ENCODE measurements at regions not wholly inside any gene's neighbourhood (a gene's known extent, or its start where the extent isn't known, plus 50 kb on each side); places are given as distances from the start of the nearest gene placed in this dataset.

DNA sequence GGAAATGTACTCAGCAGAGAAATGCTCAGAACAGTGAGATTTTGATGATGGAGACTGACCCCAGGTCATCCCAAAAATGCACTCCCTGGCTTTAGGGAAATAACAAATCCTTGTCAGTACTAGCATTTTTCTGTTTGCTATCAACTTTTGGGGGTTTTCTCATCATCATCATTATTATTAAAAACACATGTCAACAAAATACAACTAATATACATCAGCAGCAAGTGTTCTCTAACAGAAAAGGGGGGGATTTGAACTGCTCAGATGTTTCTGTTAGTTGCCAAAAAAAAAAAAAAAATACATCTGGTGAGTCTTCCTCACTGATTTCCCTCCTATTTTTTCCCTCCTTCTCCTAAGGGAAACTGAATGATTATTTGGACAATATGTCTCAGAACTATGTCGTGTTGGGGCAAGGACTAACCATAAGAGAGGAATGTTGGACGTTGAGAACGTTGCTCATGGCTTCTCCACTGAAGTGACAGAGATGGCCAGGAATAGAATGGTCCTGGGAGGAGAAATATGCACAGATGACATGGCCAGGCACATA, 230.0 kb upstream of the MCTP2 start:
- no peak for DNase-seq

DNA sequence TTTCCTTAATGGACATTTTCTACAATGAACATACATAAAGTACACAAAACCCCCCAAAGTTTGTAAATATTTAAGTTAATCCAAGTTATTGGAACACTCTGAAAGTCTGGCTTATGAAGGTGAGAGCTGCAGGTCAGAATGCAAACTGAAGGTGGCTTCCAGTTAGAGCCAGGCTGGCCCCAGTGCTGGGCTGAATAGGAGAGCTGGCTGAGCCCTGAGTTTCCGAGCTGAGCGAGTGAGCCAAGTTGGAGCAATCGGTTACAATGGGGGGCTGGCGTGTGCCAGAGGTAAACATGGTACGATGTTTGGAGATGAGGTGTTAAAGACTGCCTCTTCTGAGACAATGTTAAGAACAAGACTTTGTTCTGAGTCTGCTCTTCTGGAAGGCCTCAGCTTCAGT, 230.8 kb upstream of the MCTP2 start:
- no peak for DNase-seq

DNA sequence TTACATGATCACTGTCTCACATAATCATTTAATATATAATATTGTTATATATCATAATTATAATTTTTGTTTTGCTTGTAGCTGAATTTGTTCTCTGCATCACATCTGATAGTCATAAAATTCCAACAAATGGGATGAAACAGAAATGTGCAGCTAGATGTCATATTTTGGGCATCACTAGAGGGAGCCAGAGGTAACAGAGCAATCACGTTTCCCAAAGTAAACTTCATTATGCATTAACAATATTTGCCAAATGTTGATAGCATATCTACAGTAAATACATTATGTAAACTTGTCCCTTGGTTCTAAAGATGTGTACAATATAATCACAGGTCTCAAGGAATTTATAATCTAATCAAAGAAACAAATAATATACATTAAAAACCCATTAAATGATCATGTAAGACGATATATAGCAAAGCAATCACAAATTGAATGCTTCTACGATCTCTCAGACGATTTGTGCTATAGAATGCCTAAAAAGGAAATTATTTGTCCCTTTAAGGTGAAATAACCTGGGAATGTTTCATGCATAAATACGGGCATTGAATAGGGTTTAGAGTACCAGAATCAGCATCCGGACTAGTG, 234.2 kb upstream of the MCTP2 start:
- no peak for DNase-seq

DNA sequence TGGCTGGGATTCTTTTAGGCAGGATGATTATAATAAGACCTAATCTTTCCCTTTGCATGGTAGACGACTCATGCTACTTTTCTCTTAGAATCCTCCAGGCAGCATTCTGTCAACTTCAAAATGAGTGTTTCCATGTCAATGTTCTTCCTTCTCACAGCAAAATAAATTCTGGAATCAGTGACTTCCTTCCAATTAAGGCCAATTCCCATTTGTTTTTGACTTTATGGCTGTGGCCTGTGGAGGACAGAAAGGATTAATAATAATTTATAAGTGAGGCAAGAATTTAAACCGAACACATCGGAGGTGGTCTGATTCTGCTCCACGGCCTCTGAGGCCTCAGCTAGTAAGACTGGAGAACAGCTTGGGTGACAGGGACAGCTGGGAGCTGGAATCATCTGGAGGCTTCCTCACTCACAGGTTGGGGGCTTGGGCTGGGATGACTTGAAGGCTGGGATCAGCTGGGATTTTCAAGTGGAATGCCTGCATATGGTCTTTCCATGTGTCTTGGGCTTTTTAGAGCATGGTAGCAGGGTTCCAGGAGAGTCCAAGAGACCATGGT, 241.8 kb upstream of the MCTP2 start:
- DNase-seq = no peak

DNA sequence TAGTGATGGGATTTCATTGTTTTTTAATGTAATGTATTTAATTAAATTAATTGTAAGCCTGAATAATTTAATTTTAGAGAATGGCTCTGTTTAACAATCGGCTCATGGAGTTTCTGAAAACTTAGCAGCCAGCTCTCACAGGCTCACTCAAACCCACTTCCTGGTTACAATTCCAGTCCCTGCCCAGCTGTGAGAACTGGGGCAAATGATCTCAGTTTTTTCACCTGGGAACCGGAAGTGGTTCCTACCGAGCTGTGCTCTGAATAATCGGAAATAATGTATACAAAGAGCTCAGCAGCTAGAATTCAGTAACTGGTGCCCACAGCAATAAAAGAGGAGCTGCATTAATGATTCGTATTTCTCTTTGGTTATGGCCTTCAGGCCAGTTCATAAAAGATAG, 244.3 kb upstream of the MCTP2 start:
- no peak for DNase-seq

DNA sequence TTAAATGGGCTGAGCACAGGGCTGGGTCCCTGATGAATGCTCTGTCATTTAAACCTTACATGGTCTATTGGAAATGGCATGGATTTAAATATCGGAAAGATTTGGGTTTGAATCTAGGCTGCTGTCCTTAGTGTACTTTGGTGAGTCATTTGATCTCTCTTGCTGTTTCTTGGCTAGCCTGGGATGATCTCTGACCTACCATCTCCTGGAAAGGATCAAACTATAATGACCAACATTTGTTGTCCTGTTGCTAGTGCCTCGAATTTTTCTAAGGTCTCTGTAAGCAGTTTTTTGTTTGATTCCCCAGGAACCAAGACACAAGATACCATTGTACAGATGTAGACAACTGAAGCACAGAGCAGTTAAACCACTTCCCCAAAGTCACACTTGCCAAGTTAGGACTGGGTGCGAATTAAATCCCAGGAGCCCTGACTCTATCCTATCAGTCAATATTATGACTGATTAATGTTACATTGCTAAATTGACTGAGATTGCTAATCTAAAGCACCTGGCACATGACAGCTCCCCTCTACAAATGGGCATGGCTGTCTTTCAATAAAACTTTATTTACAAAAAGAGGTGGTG, 244.9 kb upstream of the MCTP2 start:
- DNase-seq = no peak

DNA sequence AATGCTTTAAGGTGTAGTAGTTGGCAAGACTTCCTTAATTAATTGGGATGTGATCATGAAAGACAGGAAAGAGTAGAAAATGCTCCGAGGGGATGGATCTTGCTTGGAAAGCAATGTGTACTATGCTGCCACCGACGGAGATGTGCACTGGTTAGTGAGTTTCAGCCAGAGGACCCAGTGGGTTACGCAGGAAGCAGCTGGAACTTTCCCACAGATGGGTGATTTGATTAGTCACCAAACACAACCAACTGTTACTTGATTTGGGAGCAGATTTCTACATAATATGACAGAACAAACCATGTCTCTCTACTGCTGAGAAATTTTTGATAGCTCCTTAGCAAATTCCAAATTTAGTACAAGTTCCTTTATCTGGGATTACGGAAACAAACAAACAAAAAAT, 245.4 kb upstream of the MCTP2 start:
- no peak for DNase-seq

DNA sequence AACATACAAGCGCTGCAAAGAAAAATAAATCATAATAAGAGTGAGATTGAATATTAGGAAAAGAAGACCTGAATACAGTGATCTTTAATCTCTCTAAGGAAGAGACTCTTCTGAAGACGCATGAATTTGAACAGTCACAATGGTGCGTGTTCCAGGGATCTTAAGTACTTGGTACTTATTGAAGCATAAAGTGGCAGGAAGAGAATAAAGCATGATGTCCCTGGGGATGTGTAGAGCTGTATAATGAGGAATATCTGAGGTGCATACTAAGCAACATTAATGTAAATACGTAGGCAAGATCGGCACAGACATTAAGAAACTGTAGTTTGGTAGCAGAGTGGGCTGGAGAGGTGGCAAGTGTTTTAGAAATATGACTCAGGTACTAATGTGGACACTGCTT, 246.2 kb upstream of the MCTP2 start:
- no peak for DNase-seq

DNA sequence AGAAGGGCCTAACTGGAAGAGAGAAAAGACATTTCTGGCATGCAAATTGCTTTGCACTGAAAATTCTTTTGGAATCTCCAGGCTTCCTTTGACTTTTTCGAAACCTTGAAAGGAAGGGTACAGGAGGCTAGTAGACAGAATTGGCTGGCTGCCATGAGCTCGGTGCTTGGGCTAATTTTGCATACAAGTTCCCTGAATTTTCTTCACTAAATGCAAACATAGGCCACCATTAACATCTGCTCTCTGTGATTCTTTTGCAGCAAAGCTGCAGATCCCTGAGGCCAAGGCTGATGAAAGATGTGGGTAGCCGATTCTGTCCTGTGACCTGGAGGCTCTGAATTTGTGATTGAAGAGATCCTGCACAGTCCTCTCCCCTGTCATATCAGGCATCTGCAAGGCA, 247.8 kb upstream of the MCTP2 start:
- DNase-seq = no peak

DNA sequence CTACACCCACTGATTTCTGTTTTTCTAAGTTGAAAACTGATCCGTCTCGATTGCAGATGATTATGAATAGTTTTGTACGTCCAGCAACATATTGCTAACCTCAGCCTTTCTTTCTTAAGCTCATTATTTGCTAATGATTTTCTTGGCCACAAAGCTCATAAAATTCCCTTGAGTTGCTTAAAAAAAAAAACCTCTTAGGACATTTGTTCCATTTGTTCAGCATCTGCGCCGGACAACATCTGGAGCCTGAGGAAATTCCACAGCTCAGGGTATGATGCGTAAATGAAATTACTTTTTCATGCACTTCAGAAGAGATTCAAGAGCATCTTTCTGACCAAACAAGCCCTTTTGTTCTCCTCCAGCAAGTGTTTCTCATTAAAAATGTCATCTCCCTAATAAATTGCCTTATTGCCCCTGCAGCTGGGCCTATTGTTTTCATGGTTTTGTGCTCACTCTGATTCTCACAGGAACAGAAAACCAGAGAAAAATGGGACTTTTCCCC, 249.1 kb upstream of the MCTP2 start:
- DNase-seq = no peak

DNA sequence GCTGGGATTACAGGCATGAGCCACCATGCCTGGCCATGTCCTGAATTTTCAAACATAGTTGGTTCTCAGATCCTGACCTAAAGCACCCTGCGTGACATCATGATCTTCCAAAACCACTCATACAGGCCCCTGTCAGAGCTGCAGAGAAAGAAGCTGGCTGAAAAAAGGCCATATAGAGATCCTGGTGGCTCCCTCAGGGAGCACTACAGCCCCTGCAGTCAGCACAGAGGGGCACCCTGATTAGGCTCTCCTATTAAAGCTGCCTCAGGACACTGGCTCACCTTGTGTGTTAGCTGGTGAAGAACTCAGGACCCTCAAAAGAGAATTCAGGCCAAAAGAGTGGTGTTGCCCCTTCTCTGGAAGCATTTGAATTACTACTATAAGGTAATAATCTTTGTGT, 249.7 kb upstream of the MCTP2 start:
- DNase-seq = no peak

DNA sequence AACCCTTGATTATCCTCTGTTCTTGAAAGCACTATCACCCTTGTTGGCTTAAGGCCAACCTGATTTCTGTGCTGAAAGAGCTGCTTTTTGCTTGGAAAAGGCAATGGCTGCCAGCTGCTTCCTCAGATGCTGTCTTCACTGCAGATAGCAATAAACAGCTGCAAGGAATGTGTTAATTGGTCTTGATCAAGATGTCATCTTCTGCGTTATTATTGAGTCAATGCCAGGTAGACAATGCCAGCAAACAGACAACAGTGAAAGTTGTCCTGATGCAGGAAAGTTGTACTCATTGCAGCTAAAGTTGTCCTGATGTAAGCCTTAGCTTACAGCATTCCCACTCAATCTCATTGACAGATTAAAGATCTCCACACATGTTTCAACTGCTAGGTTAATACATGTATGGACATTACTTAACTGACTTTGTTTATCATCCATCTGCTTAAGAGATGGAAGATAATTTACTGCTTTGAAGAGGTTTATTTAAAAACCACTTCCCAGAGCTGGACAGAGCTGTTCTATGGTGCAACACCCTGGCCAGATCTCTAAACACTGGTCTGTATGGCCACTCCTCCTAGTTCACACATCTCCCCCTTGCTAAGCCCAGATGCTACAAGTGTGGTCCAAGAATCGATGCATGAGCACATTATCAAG, 251.0 kb upstream of the MCTP2 start:
- DNase-seq = no peak

DNA sequence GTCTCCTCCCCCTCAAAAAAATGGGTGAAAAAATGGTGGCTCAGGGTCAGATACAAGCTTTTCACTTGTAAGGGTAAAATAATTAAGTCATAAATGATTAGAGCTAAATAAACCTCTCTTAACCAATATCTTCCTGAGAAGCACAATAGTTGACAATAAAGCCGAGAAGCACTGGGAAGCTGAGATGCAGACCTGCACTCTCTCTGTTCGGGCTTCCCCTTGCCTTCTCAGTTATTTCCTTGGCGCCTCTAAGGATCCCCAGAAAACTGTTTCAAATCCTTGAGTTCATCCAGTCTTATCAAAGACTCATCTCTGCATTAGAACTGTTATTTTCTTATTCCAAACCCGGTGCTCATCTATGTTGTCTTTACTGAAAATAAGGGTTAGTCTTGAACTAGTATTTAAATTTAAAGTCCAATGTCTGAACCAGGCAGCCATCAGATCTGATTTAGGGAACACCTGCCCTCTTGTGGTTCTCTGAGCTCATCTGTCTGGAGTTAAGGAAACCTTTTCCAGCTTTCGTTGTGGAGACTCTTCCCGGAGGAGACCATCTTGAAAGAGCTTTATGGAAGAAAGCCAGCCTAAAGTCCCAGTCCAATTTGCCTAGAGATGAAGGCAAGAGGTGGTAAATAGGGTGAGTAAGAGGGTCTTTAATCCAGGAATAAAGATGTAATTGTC, 256.4 kb upstream of the MCTP2 start:
- peak; percentile 53 for DNase-seq

DNA sequence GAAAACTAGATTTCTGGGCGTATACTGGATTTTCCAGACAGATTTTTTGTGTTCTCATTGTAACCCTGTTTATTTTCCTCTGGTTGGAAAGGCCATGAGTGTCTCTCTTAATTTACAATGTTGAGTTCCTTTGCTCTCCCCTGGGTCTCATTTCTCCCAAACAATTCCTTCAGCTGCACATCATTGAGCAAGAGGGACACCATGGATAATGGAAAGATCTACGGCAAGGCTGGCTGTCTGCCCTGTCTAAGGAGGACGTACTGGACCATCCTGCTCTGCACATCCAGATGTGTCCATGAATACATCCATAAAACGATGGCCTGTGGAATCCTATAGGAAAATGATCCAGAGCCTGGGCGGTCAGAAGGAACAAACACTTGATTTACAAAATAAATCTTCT, 258.1 kb upstream of the MCTP2 start:
- DNase-seq = no peak

DNA sequence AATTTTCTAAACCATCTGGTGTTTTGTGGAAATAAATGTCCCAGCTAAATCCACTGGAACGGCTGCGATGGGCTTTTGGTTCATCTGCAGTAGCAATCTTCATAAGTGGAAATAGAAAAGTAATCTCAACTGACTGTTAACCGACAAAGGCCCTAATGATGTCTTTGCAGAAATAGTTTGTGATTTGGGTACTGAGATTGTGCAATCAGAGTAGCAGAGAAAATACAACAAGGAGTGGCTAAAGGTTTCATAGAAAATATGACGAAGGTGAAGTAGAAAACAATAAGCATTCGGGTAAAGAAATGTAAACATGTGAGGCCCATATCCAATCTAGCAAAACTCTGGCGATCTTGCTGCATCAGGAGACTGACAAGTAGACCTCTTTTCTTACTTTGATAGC, 262.6 kb upstream of the MCTP2 start:
- no peak for DNase-seq

DNA sequence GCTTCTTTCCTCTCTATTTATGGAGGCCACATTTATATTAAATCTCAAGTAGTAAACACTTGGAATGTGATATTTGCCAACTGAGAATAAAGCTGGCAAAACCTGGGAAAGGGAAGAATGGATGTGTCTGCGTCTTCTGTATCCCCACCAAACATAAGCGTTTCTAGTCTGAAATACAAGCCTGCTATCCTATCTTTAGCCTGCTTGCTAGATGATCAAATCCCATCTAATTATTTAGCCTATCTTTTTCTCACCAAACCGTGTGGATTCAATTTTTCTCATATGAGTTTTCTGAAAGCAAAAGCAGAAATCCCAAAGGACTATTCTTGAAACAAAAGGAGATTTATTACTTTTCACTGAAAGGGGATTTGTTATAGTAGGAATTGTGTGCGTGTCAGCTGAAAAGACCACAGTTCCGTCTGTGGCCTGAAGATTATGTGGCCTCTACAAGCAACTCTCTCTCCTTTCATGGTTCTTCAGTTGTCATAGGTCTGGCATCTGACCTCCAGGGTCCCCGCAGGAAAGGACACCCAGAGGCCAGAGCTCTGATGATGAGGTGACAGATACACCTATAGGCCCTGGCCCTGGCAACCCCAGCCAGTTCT, 266.0 kb upstream of the MCTP2 start:
- no peak for DNase-seq

DNA sequence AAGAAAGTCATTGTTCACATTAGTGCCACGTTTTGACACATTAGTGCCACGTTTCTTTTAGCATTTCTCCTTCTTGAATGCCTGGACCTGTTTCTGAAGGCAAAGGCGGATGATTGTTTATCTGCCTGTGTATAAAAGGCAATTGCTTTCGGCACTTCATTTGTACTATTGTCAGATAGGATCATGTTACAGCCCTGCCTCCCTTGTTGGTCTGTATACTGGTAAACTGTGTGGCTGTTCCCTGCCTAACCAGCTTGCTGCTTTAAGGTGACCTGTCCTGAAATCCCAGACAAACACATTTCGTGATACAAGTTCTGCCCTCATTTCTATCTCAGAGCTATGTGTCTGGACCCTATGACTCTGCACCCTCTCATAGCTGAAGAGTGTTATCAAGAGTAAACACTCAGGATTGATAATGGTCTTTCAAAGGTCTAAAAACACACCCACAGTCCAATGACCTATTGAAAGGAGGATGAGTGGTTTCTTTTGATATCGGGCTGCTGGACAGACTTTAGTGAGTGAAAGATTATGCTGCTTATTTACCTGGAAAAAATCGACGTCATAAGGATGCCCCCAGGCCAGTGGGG, 276.3 kb upstream of the MCTP2 start:
- peak; percentile 57 for DNase-seq

DNA sequence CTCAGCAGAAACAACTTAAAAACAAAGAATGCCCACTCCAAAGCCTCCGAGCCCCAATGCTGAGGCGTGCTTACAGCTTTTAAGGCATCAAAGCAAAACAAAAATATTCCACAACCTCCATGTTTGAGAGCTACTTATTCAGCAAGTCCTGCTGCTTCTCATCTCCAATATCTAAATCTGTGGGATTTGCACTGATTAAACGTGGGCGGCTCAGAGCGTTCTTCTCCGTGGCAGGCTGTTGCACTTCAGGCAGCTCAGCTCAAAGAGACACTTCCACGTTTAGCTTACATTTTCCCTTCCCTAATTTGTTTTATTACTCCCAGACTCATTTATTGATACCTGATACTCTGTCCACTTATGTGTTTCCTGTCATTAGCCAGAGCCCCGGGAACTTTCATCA, 282.6 kb upstream of the MCTP2 start:
- peak; percentile 88 for DNase-seq

DNA sequence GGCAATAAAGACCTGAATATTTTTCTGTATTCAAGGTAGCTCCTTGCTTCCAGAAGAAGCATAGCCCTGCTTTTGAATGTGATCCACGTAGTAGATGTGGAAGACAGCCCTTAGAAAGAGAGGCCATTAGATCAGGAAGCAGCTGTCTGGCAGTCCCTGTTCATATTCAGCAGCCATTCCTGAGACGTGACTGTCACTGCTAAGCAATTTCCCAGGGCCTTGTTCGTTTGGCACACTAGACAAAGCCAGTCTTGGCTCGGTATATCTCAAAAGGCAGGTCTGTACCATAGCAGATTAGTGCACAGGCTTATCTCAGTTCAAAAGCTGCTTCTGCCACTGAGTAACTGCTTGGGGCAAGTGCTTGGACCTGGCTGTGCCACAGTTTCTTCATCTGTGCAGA, 287.8 kb upstream of the MCTP2 start:
- DNase-seq = no peak

DNA sequence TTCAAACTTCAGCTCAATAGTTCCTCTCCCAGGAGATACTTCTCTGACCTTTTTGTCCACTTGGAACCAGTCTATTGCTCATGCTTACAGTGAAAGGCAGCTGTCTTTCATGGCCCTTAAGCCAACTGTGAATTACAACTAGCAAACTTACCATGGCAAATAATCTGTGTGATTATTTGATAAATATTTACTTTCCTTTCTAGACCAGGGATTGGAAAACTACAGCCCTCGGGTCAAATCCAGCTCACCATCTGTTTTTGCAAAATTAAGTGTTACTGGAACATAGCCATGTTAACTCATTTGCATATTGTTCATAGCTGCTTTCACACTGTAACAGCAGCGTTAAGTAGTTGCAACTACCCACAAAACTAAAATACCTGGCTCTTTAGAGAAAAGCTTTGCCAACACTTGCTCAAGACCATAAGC, 289.1 kb upstream of the MCTP2 start:
- DNase-seq = peak; percentile 71

DNA sequence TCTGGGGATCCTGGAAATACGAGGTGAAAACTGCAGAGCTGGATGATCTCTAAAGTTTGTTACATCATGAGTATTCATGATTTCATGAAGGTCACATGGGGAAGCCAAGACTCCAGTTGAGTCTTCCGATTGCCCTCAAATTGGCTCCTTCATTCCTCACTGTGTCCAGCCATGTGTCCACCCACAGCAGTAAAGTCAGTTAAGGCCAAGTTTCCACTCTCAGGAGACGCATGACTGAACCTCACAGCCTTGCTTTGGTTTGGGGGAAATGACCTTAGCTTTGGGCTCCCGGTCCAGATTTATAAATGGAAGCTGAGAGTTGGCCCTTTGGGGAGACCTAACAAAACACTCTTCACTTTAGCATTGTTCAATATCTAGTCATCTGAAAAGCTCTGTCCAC, 289.7 kb upstream of the MCTP2 start:
- DNase-seq = no peak

DNA sequence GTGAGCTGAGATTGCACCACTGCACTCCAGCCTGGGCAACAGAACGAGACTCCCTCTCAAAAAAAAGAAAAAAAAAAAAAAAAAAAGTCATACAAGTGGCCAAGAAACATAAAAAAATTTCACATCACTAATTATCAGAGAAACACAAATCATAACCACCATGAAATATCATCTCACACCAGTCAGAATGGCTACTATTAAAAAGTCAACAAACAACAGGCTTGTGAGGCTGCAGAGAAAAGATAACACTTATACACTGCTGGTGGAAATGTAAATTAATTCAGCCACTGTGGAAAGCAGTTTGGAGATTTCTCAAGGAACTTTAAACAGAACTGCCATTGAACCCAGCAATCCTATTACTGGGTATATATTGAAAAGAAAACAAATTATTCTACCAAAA, 291.1 kb upstream of the MCTP2 start:
- no peak for DNase-seq

Measured in NCI-H748 treated with DMSO at 0.1 percent for 48 hours (cell line).